K562 (cell line): ENCODE measurements at regions not wholly inside any gene's neighbourhood (a gene's known extent, or its start where the extent isn't known, plus 50 kb on each side); places are given as distances from the start of the nearest gene placed in this dataset.

Source experiments
- ATAC-seq: fragments of 200-7000 bp; cut with Tn5 transposase; 3 replicates; pipeline ENCODE4 v1.9.1; 2020; ENCODE audit warnings: moderate library complexity
- BruUV-seq: library from RNA; stranded (reverse); fragments of 400-500 nt; replicated peaks from 2 replicates; lab custom pipeline; 2021; lab: Mats Ljungman, UMichigan
- CTCF ChIA-PET: fragments of 300-600 bp; formaldehyde crosslinking; extraction: SDS; loops from one replicate; lab custom pipeline; 2021; ENCODE audit warnings: low intra/inter-chr PET ratio; lab: Yijun Ruan, JAX
- POLR2A ChIA-PET: fragments of 300-600, 350-650 bp; sonication (Branson Sonifier 250); formaldehyde crosslinking; extraction: SDS; loops from one replicate; lab custom pipeline; 2021; ENCODE audit warnings: antibody characterized with exemption, inconsistent platforms; lab: Yijun Ruan, JAX
- DNase-seq, 4 experiments: peaks; one replicate each; pipeline versions ENCODE4 v3.0.0 to v3.0.0-alpha.2; 2011 to 2018; ENCODE audit warnings: low spot score in 3 of 4, mixed read lengths in 3 of 4; ENCODE audit errors: extremely low read depth in 1 of 4
- FAIRE-seq: peaks from 2 replicates; lab custom pipeline; 2011; peaks lifted over from hg19 to GRCh38; lab: Jason Lieb, UNC
- H2AFZ ChIP-seq: 2 replicates; pipeline ENCODE4 v1.6.0; 2011; ENCODE audit warnings: low read depth, low read length, control low read depth, inconsistent platforms
- H3K27ac ChIP-seq: fragments of 200-600 bp; 3 replicates; pipeline ENCODE4 v1.8.0; 2011; ENCODE audit warnings: low read depth, mild to moderate bottlenecking, control low read depth, inconsistent platforms, low read length, moderate library complexity, mixed read lengths; ENCODE audit errors: extremely low read depth
- H3K27me3 ChIP-seq, 2 experiments: fragments of 300-600 bp in 1 of 2; 2 replicates in 1 of 2; 3 replicates in 1 of 2; pipeline versions ENCODE4 v1.6.0 to v1.8.0; 2011; ENCODE audit warnings: inconsistent platforms in 2 of 2, low read length in 2 of 2, mild to moderate bottlenecking in 1 of 2, mixed read lengths in 1 of 2, moderate library complexity in 1 of 2; ENCODE audit not compliant: control insufficient read depth in 2 of 2, insufficient read depth in 2 of 2
- H3K36me3 ChIP-seq: fragments of 300-600 bp; 3 replicates; pipeline ENCODE4 v1.8.0; 2011; ENCODE audit warnings: mild to moderate bottlenecking, low read length, inconsistent platforms; ENCODE audit not compliant: control insufficient read depth, insufficient read depth
- H3K4me1 ChIP-seq, 2 experiments: fragments of 200-600 bp in 1 of 2; replicated peaks in 1 of 2; 2 replicates in 1 of 2; 3 replicates in 1 of 2; pipeline versions ENCODE4 v1.5.1 to v1.8.0; 2011; ENCODE audit warnings: inconsistent platforms in 2 of 2, low read length in 2 of 2, mild to moderate bottlenecking in 1 of 2, mixed read lengths in 1 of 2, moderate library complexity in 1 of 2; ENCODE audit not compliant: control insufficient read depth in 2 of 2, insufficient read depth in 2 of 2
- H3K4me2 ChIP-seq: 2 replicates; pipeline ENCODE4 v1.6.1; 2011; ENCODE audit warnings: low read length, control low read depth, inconsistent platforms, mixed read lengths; ENCODE audit not compliant: insufficient read depth
- H3K4me3 ChIP-seq: fragments of 200-600 bp; sonication (generic), shearing (Covaris generic); 2 replicates; pipeline ENCODE4 v1.5.1; 2016; ENCODE audit warnings: control low read depth, inconsistent platforms
- H3K79me2 ChIP-seq: fragments of 200-600 bp; 3 replicates; pipeline ENCODE4 v1.8.0; 2011; ENCODE audit warnings: low read length, inconsistent platforms; ENCODE audit not compliant: control insufficient read depth, insufficient read depth
- H3K9ac ChIP-seq, 2 experiments: 2 replicates each; pipeline versions ENCODE4 v1.6.0 to v1.6.1; 2011; ENCODE audit warnings: low read depth in 2 of 2, low read length in 2 of 2, control low read depth in 1 of 2, inconsistent platforms in 1 of 2, mild to moderate bottlenecking in 1 of 2, mixed read lengths in 1 of 2; ENCODE audit not compliant: insufficient read depth in 1 of 2
- H3K9me1 ChIP-seq: one replicate; pipeline ENCODE4 v1.6.0; 2011; ENCODE audit warnings: inconsistent platforms, mild to moderate bottlenecking, low read length, moderate library complexity; ENCODE audit not compliant: control insufficient read depth, insufficient read depth
- H3K9me3 ChIP-seq: replicated peaks from 2 replicates; pipeline ENCODE4 v1.5.1; 2011; ENCODE audit warnings: low read depth, low read length, inconsistent platforms; ENCODE audit not compliant: control insufficient read depth, insufficient read depth
- H4K20me1 ChIP-seq: replicated peaks from 2 replicates; pipeline ENCODE4 v1.6.1; 2011; ENCODE audit warnings: low read length, inconsistent platforms, mixed read lengths; ENCODE audit not compliant: control insufficient read depth, insufficient read depth
- ASH1L ChIP-seq: fragments of 450-650 bp; IDR thresholded peaks from 2 replicates; pipeline ENCODE4 v1.6.1; 2018; ENCODE audit warnings: borderline replicate concordance, mild to moderate bottlenecking, low read depth; ENCODE audit not compliant: partially characterized antibody
- CBX2 ChIP-seq: fragments of 200-600 bp; sonication (generic); IDR thresholded peaks from one replicate; pipeline ENCODE4 v1.6.1; 2012; ENCODE audit warnings: mild to moderate bottlenecking, low read length, inconsistent platforms; ENCODE audit not compliant: insufficient read depth, poor library complexity, severe bottlenecking
- CEBPG ChIP-seq, 3 experiments: fragments of 200-800 bp in 1 of 3; sonication (Bioruptor generic) in 1 of 3; sonication (generic) in 1 of 3; formaldehyde crosslinking in 1 of 3; IDR thresholded peaks in 2 of 3; conservative IDR thresholded peaks in 1 of 3; 2 replicates each; pipeline versions ENCODE4 v1.6.1 to v1.8.0; 2016 to 2022; ENCODE audit warnings: missing compliant biosample characterization in 2 of 3, missing genetic modification characterization in 2 of 3, mild to moderate bottlenecking in 1 of 3, missing genetic modification reagents in 1 of 3
- NR0B1 ChIP-seq: fragments of 450-650 bp; IDR thresholded peaks from one replicate; pipeline ENCODE4 v1.6.1; 2018; ENCODE audit warnings: mild to moderate bottlenecking, moderate library complexity; ENCODE audit not compliant: partially characterized antibody
- PURB ChIP-seq: sonication (generic); formaldehyde crosslinking; IDR thresholded peaks from 2 replicates; pipeline ENCODE4 v1.9.0; 2021; ENCODE audit warnings: low read depth, mild to moderate bottlenecking, missing genetic modification reagents
- STAT5B ChIP-seq: fragments of 250-450 bp; sonication (Bioruptor Pico); IDR thresholded peaks from 2 replicates; pipeline ENCODE4 v1.8.0; 2021; ENCODE audit warnings: mild to moderate bottlenecking, inconsistent platforms
- ZBTB40 ChIP-seq, 2 experiments: fragments of 450-650 bp in 1 of 2; sonication (generic) in 1 of 2; formaldehyde crosslinking in 1 of 2; IDR thresholded peaks; 2 replicates each; pipeline versions ENCODE4 v1.7.1 to v1.9.0; 2016 to 2022; ENCODE audit warnings: inconsistent platforms in 1 of 2, mild to moderate bottlenecking in 1 of 2, missing genetic modification reagents in 1 of 2
- ZBTB43 ChIP-seq: sonication (generic); formaldehyde crosslinking; IDR thresholded peaks from 2 replicates; pipeline ENCODE4 v1.8.0; 2023; ENCODE audit warnings: mild to moderate bottlenecking, missing genetic modification reagents
- ZEB2 ChIP-seq: fragments of 450-650 bp; IDR thresholded peaks from 2 replicates; pipeline ENCODE4 v1.6.1; 2016
- ZNF717 ChIP-seq: fragments of 250-450 bp; sonication (Bioruptor Pico); IDR thresholded peaks from 2 replicates; pipeline ENCODE4 v1.5.0; 2021
- WGBS: fragments of 100-300 bp; shearing (Covaris generic); methylation state at CpG from one replicate; pipeline ENCODE4 v1.1.6; 2016; ENCODE audit warnings: low coverage, mixed read lengths; ENCODE audit not compliant: insufficient coverage; ENCODE audit errors: missing lambda C conversion rate; 5-methylcytosine and 5-hydroxymethylcytosine counted together
- in situ Hi-C: fragments of 300-500 bp; cut with MboI; formaldehyde crosslinking; loops from 4 replicates; pipeline ENCODE4 v1.15.0; 2018; ENCODE audit warnings: inconsistent platforms, mixed read lengths
- intact Hi-C: fragments of 100-400 bp; cut with micrococcal nuclease; formaldehyde crosslinking; loops from 2 replicates; pipeline ENCODE4 v1.14.2; 2022

- Histone ChIP-seq H4K20me1 (no peaks in the 10 kb centered on the region), H3K4me3 (no peak overlapping the region), H3K27ac (no peak overlapping the region), H3K9me1 (no peaks in the 10 kb centered on the region), H3K36me3 (no peaks in the 10 kb centered on the region), H3K79me2 (no peaks in the 10 kb centered on the region), H3K9me3 (no peaks in the 10 kb centered on the region), H3K4me1 (no peaks in the 10 kb centered on the region), H3K27me3 (no peaks in the 10 kb centered on the region), H3K9ac (no peak overlapping the region), H2AFZ (no peak overlapping the region), H3K4me2 (no peak overlapping the region)
- DNase-seq: no peak
- CTCF ChIA-PET: interaction anchor here (0.6 kb wide), 1 partner anchor 225 kb away, joined by 3 read pairs; no protein-coding TSS in a partner anchor
- in situ Hi-C loops: loop anchor here (10.0 kb wide), 1 partner anchor 1036 kb away; no protein-coding TSS in a partner anchor
- no peak for ATAC-seq
- FAIRE-seq: no peak
- BruUV-seq: no TSS peak
- POLR2A ChIA-PET: interaction anchor here (0.5 kb wide), 1 partner anchor 57 kb away, joined by 3 read pairs; no protein-coding TSS in a partner anchor
- intact Hi-C loops: no loop called here
- WGBS: 0% methylated on average over 1 of the region's 1 CpG
- no peak for TF ChIP-seq ZBTB40 (IDR thresholded peaks at IDR 0.05)
- TF ChIP-seq ZBTB40 (CRISPR knock-in tag; IDR thresholded peaks at IDR 0.05): no peak
- TF ChIP-seq ZBTB43: no peak
- no peak for TF ChIP-seq CBX2
- no peak for TF ChIP-seq ZEB2
- no peak for TF ChIP-seq ASH1L
- no peak for TF ChIP-seq NR0B1
- no peak for TF ChIP-seq PURB (CRISPR knock-in tag)
- TF ChIP-seq CEBPG (CRISPR knock-in tag; IDR thresholded peaks at IDR 0.05): no peak
- TF ChIP-seq CEBPG (tag; conservative IDR thresholded peaks at IDR 0.05 in 1 of 2, IDR thresholded peaks at IDR 0.05 in 1 of 2): no peak
- TF ChIP-seq STAT5B: no peak
- no peak for TF ChIP-seq ZNF717
Observed at GRCh38 chr10:34018784-34019183, 684.3 kb upstream of the NRP1 start.
